GM19397 (cell line): ENCODE measurements at regions not wholly inside any gene's neighbourhood (a gene's known extent, or its start where the extent isn't known, plus 50 kb on each side); places are given as distances from the start of the nearest gene placed in this dataset.

Experiments used
- ATAC-seq: cut with Tn5 transposase; IDR thresholded peaks from one replicate; pipeline ENCODE4 v1.9.1; 2021; ENCODE audit warnings: mild to moderate bottlenecking, moderate library complexity; ENCODE audit not compliant: unreplicated experiment

DNA sequence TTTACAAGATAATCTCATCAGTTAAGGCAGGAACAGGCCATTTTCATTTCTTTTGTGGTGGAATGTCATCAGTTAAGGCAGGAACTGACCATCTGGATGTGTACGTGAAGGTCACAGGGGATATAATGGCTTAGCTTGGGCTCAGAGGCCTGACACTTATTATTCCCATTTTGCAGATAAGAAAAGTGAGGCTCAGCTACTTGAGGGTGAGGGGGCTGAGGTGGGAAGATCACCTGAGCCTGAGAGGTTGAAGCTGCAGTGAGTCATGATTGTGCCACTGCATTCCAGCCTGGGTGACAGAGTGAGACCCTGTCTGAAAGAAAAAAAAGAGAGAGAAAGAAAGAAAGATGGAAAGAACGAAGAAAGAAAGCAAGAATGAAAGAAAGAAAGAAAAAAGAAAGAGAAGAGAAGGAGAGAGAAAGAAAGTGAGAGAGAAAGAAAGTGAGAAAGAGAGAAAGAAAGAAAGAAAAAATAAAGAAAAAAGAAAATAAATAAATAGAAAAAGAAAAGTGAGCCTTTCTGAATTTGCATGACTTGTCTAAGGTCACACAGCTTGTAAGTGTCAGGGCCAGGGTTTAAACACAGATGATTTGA, 142.0 kb downstream of the TMEM30B start:
- ATAC-seq: no peak

DNA sequence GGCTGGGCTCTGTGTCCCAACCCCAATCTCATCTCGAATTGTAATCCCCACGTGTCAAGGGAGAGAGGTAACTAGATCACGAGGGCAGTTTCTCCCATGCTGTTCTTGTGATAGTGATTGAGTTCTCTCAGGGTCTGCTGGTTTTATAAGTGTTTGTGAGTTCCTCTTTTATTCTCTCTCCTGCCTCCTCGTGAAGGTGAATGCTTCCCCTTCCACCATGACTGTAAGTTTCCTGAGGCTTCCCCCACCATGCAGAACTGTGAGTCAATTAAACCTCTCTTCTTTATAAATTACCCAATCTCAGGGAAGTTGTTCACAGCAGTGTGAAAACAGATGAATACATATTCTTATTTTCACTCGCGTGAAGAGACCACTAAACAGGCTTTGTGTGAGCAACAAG, 148.2 kb downstream of the TMEM30B start:
- no peak for ATAC-seq

DNA sequence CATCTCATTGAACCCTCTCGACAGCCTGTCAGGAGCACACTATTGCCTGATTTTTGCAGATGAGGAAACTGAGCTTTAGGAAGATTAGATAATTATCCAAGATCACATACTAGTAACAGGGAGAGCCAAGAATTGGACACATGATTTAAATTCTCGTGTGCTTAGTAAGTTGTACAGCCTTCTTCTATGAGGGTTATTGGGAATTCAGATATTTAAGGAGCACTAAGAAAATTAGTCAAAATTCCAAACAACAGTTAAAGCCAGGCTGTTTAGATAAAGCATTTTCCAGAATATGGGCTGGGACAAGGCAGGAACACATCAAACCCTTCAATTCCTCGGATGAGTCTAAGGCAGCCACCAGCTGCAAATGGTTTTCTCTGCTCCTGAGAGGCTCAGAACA, 148.8 kb downstream of the TMEM30B start:
- no peak for ATAC-seq

DNA sequence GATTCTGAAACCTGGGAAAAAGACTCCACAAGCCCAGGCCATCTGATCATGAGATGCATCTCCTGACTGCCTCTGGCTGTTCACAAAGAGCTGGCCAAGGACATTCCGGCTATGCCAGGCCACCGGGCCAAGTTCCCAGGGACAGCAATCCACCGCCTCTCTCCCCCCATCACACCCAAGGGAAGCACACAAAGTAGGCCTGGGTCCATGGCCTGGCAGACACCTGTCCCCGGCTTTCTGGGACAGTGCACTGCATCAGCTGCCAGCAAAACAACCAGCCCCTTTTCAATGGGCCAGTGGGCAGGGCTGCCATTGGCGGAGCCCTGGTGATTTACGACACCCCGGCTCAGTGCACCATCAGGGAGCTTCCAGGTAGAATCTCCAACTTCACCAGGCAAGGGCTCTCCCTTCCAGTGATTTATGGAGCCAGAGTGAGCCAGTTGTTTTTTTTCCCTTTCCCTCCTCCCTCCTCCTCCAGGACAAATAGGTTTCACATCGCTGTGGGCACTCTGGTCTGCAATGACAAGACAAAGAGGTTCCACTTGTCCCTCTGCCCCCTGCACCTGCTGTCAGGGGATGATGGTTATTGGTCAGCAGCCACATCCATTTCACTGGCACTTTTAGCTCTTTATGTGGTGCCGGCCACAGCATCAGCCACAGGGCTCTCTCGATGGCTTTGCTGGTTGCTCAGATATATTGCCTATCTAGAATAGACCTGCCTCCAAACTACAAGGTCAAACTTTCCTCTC, 149.6 kb downstream of the SLC38A6 start:
- ATAC-seq: no peak

DNA sequence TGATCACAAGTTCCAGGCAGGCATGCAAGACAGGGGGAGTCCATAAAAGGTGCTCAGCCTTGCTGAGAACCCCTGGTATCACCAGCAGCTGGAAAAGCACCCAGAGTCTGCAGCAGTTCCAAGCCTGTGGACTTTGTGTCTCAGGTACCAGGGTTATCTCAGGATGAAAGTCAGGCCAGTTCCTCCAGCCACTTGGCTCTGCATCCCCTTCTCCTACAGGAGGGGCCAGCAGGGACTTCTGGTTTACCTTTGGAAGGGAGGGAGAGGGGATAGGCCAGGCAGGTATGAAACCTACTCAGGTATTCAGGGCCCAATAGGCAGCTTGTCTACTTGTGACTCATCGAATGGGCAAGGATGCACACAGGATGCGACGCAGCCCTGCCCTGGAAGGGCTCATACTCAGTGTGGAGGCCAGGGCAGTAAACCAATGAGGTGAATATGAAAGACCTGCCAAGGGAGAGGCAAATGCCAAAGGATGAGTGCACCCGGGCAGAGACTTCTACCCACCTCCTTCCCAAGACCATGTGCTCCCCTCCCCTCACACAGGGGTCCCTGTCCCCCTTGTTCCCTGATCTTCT, 148.2 kb downstream of the SLC38A6 start:
- no peak for ATAC-seq

DNA sequence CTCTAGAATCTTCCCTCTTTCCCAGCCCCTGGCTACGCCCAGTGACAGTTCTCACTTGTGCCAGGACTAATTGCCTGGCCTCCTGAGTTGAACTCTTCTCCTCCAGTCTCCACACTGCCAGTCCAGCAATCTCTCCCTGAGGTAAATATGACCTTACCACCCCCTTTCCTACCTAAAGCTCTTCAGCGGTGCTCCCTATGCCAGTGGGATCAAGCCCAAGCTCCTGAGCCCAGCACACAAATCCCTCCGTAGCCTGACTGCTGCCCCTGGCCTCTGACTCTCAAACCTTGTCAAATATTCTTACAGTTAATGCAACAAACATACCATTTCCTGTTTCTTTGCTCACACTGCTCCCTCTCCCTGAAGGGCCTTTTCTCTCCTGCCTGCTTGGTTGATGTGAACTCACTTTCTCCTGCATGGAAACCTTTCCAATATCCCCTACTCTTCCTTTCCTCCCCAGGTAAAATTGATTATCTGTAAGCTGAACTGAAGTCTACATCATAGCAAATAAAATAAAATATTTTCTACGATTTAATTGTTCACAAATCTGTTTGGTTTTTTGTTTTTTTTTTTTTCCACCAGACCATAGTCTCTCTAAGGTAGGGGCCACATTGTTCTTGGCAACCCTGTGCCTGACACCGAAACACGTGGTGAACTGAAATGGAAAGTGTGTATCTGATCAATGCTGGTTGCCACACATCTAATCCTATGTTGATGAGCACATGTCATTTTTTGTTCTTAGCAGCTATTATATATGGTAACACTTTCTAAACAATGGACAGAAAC, 147.5 kb downstream of the SLC38A6 start:
- ATAC-seq: no peak

DNA sequence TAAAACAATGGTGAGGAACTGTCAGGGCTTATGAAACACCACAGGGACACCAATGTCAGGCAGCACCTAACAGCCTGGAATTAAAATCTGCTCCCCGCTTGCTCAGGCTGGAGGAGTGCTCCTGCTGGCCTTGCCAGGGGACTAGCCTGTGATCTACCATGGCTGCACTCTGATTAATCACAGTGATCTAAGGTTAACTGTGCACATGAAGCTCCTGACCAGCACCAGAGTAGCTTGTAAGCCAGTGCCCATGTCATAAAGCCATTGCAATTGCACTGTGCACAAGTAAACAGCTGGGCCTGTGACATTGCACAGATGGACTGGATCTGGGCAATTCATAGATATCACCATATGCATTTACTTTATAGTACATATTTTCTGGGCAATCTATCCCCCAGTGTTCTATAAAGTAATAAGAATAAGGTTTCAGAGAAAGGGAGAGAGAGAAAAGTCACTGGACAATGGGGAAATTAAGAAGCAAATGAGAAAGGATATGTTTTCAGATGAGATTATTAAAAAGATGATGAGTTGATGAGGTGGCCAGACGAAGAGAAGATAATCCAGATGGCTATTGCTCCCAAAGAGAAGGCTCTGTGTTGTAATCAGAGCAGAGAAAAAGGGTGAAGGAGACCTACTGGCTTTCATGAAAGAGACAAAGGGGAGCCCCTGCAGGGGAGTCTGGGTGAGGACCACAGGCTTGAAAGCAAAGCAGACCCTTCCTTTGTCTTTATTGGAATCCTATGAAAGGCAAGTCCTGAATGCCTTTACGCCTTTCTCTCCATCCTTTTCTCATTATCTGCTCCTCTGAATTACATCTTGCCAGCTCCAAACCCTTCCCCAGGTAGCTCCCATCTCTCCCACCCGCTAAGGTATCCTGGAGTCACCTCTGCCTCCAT, 145.8 kb downstream of the SLC38A6 start:
- ATAC-seq: no peak

DNA sequence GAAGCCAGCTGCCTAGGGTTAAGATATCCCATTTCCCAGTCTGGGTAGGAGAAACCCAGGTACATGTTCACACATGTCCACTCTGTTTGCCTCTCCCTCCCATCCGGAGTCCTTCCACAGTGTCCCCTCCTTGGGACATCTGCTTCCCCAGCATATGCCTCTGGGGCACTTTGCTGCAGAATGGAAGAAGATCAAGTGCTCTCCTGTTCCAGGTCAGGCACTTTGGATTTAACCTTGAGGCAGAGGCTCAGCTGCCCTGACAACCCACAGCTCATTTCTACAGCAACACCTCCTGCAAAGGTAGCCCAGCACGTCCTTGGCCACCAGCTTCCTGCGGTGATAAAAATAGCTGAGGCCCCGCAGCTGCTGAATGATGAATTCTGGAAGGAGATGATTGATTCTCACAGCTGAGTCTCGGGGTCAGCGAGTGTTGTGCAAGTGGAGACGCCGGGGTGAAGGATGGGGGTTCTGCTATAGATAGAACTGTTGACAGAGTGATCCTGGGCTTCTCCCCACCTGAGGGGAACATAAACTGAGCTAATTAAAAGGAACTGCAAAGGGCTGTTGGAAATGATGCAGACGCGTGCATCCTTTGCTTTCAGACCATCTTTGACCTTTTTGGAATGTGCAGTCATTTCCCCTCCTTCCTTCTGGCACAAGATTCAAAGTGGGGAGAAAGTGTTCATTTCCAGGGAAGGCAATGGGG, 145.0 kb downstream of the SLC38A6 start:
- no peak for ATAC-seq

DNA sequence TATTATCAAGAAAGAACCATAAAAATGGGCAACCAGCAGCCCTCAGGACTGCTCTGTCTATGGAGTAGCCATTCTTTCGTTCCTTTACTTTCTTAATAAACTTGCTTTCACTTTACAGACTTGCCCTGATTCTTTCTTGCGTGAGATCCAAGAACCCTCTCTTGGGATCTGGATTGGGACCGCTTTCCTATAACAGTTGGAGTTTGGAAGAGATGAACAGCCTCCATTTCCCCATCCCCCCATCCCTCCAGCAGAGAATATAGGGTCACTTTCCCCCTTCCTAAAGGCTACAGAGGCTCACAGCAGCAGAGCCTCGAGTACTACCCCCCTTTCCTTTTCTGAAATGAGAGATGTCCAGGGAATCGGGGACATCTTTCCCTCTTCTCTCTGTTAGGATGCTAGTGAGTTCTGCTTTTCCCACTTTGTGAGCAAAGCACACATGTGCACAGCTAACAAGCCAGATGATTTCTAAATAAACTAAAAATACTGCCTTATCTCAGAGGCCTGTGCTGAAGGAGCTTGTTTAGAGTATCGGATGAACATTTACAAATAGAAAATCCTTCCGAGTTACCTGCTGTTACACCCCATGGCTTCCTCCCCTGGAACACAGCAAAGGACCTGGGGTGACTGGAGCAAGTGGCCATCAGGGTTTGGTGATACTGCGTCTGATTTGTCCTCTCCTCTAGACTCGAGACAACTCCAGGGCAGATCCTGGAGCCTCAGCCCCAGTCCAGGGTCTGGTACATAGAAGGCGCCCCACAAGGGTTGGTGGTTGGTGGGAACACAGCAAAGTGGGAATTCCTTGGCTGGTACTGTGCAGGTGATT, 144.2 kb downstream of the SLC38A6 start:
- no peak for ATAC-seq

DNA sequence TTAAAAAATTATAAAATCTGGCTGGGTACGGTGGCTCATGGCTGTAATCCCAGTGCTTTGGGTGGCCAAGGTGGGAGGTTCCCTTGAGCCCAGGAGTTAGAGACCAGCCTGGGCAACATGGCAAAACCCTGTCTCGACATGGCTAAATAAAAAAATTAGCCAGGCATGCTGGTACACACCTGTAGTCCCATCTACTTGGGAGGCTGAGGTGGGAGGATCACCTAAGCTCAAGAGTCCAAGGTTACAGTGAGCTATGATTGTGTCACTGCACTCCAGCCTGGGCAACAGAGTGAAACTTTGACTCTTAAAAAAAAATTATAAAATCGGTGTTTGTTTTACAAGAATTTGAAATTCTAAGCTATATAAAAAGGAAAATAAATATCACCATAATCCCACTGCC, 141.8 kb downstream of the SLC38A6 start:
- ATAC-seq: no peak

DNA sequence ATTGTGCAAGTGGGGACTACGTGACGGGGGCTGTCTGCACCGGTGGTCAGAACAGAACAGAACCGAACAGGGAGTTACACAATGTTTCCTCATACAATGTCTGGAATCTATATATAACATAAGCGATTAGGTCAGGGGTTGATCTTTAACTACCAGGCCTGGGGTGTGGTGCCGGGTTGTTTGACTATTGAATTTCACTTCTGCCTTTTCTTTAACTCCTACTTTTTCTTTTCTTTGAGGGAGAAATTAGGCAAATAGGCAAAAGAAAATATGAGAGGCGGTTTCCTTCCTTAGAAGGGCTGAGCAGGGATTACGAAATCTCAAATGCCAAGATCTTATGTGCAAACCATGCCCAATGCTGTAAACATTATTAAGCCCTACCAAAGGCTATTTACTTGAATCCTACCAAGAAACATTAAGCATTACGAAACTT, 140.3 kb downstream of the SLC38A6 start:
- no peak for ATAC-seq

DNA sequence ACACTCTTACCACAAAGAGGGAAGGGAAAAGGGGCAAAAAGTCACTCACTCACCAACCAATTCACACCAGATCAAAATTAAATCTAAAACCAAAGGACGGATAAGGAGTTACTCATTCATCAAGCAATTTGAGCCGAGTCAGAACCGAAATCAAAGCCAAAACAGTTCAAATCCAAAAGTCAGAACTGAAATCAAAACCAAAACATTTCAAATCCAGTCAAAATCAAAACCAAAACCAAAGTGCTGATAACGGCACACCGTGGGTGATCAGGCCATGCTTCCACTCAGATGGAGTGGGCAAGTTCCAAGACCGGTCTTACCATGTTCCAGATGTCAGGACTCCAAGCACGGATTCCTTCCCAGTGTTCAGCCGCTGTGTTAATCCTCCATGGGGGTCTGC, 139.5 kb downstream of the SLC38A6 start:
- no peak for ATAC-seq

DNA sequence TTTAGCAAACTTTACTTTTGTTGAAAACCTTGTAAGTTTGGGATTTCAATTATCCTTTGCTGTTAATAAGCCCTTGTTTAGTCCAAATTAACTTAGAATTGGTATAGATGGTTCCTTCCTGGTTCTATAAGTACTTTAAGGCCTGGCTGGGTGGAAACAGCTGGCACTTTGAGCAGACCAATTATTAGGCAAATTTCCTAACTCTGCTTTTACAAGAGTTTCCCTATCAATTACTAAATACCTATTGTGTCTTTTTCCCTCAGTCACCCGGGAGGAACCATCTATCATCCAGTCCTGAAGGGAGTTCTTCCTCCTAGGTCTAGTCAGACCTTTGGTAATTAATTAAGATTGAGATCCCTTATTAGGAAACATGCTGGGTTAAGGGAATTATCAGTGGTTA, 138.0 kb downstream of the SLC38A6 start:
- ATAC-seq: no peak

DNA sequence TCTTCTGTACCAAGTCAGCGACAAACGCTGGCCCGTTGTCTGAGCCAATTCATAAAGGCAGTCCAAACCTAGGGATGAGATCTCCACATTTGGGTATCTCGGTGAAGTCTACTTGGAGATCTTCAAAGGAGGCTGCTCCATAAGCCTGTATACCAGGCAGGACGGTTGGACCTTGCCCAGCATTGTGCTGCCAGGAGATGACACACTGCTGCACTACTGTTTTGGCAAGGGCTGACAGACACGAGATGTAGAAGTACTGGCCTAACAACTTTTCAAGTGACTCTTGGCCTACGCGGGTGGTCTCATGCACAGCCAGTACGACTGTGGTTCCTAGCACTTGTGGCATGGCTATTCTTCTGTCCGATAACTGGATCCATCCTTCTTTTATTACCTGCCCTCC, 135.3 kb downstream of the SLC38A6 start:
- no peak for ATAC-seq

DNA sequence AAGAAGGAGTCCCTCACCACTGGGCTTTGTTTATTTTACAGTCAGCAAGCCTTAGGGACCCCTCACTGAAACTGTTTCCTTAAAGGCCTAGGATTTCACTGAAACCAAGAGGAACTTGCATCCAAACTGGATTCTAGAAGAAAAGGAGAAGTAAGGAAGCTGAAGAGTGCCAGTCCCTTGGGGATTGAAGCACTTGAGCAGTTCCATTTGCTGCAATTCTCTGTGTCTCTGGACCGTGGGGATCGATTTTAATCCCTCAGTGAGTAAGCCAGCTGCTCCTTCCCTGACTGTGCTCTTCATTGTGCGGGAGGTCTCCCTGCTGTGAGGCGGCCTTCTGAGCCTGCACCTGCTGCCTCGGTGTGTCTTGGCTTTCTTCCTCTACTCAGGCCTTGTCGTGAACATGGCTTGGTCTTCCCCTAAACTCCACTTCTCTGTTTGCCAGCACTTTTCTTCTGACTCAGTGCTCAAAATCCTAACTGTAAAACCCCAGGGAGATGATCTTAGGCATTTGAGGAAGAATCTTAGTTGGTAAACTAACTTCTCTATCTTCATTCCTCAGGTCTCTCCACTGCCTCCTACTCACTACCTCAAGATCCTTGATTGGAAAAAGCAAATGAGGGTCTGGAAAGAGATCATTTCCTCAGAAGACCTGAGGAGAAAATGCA, 132.6 kb downstream of the SLC38A6 start:
- no peak for ATAC-seq

DNA sequence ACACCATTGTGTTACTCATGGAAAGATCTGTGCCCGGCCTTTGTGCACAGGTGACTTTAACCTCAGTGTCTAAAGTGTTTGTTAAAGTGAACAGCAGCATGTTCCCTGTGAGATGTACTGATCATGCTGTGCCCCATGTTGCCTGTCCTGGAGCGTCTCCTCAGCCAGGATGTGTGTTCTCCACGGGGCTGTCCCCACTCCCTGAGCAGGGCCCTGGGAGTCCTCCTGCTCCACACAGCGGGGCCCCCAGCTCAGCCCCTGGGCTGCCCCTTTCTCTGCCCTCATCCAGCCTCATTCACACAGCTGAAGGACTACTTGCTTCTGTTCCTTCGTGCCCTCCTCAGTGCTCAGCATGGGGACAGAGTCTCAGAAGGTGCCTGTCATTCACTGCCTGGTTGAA, 131.5 kb downstream of the SLC38A6 start:
- ATAC-seq: no peak

DNA sequence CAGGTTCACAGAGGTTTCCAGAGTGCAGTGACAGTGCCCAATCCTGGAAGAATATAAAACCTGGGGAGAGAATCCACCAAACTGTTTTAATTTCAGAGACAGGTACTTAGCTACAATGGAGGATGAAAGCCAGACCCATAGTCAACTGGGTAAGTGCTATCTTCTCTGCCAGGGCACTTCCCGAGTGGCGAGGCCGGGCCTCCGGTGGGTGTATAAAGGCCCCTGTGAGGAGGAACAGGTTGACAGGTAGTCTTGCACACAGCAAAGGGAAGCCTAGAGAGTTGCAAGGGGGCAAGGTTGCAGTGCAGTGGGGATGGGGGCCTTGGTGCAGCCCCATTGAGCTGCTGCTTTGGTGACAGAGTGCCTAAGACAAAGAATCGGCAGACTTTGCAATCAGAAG, 130.7 kb downstream of the SLC38A6 start:
- ATAC-seq: no peak

DNA sequence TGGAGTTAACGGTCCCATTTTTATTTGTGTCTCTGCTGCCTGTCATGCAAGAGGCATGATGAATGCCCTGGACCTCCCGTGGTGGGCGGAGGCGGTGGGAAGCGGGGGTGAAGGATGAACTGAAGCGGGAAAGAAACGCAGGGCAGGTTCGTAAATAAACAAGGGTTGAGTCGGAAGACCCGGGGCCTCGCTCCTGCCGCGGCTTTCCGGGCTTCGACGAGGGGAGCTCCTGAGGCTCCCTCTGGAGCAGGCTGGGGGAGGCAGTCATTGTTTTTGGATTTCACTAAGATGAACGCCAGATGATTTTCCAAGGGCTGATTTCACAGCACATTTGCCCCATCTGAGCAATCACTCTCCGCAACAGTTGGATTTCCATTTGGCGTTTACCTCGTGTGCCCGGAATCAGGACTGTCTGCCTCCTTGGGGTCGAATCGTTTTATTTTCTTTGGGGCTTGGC, 130.2 kb downstream of the SLC38A6 start:
- no peak for ATAC-seq
